Bronchial epithelial cell (primary cell): ENCODE measurements at regions not wholly inside any gene's neighbourhood (a gene's known extent, or its start where the extent isn't known, plus 50 kb on each side); places are given as distances from the start of the nearest gene placed in this dataset.

Experiments used
- DNase-seq: peaks from one replicate; pipeline ENCODE4 v3.0.0-alpha.2; 2010; ENCODE audit warnings: low read depth
- FAIRE-seq: peaks from 2 replicates; lab custom pipeline; 2011; peaks lifted over from hg19 to GRCh38; lab: Jason Lieb, UNC
- H3K27me3 ChIP-seq: 2 replicates; pipeline ENCODE4 v1.5.1; 2011; ENCODE audit warnings: low read length; ENCODE audit not compliant: control insufficient read depth, insufficient read depth
- H3K36me3 ChIP-seq: 2 replicates; pipeline ENCODE4 v1.5.1; 2011; ENCODE audit warnings: low read length; ENCODE audit not compliant: control insufficient read depth, insufficient read depth
- H3K4me3 ChIP-seq: 2 replicates; pipeline ENCODE4 v1.5.1; 2011; ENCODE audit warnings: mild to moderate bottlenecking, low read depth, low read length, control low read depth
- CTCF ChIP-seq: IDR thresholded peaks from 2 replicates; pipeline ENCODE4 v1.5.1; 2011; ENCODE audit warnings: mild to moderate bottlenecking, moderate library complexity, low read length, control low read depth, inconsistent platforms; ENCODE audit not compliant: insufficient read depth, severe bottlenecking

DNA sequence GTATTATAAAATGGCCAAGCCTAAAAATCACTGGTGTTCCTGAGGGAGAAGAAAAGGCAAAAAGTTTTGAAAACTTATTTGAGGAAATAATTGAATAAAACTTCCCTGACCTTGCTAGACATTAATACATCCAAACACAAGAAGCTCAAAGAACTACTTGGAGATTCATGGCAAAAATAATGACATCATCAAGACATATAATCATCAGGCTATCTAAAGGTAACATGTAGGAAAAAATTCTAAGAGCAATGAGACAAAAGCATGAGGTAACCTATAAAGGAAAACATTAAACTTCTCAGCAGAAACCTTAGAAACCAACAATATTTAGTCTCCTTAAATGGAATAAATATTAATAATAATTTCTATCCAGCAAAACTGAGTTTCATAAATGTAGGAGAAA, 887.6 kb downstream of the PCDH19 start:
- no peaks in the 10 kb centered on the region for H3K27me3 ChIP-seq
- DNase-seq (no peak), FAIRE-seq (no peak)
- H3K36me3 ChIP-seq: no peaks in the 10 kb centered on the region
- TF ChIP-seq CTCF: no peak
- no peak overlapping the region for H3K4me3 ChIP-seq

GRCh38 chrX:99507768-99508167, 902.3 kb downstream of the PCDH19 start:
- Histone ChIP-seq H3K36me3 (no peaks in the 10 kb centered on the region), H3K4me3 (no peak overlapping the region), H3K27me3 (no peaks in the 10 kb centered on the region)
- DNase-seq (no peak), FAIRE-seq (no peak)
- TF ChIP-seq CTCF: no peak

- FAIRE-seq (no peak), DNase-seq (no peak)
- Histone ChIP-seq H3K4me3 (no peak overlapping the region), H3K36me3 (no peaks in the 10 kb centered on the region), H3K27me3 (no peaks in the 10 kb centered on the region)
- TF ChIP-seq CTCF: no peak
Observed at GRCh38 chrX:99495453-99495852, 914.6 kb downstream of the PCDH19 start.

DNA sequence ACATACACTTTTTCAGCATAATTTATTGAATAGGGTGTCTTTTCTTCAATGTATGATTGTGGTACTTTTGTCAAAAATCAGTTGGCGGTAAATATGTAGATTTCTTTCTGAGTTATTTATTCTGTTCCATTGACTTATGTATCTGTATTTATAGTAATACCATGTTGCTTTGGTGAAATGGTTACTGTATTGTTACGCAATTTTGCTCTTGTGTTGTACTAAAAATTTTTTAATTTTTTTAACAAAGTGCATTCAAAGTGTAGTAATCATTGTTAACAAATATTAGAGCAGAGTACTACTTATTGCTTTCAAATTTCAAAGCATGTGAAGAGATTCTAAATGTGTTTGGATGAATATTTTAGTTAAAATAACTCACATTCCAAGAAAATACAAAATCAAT, 915.4 kb downstream of the PCDH19 start:
- Histone ChIP-seq H3K4me3 (no peak overlapping the region), H3K36me3 (no peaks in the 10 kb centered on the region), H3K27me3 (no peaks in the 10 kb centered on the region)
- FAIRE-seq (no peak), DNase-seq (no peak)
- no peak for TF ChIP-seq CTCF

DNA sequence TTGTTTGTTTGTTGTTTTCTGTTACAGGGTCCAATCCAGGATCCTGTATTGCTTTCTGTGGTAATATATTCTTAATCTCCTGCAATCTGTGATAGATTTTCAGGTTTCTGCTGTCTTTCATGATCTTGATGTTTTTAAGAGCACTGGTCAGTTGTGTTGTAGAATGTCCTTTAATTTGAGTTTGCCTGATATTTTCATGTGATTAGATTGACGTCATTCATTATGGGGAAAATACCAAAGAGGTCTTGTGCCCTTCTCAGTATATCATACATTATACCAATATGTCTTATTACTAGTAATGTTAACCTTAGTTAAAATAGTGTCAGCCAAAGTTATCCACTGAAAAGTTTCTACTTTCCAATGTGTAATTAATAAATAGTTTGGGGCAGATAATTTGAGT, 929.3 kb downstream of the PCDH19 start:
- H3K36me3 ChIP-seq: no peaks in the 10 kb centered on the region
- H3K27me3 ChIP-seq: no peaks in the 10 kb centered on the region
- FAIRE-seq: no peak
- no peak overlapping the region for H3K4me3 ChIP-seq
- no peak for TF ChIP-seq CTCF
- DNase-seq: no peak

- Histone ChIP-seq H3K36me3 (no peaks in the 10 kb centered on the region), H3K4me3 (no peak overlapping the region), H3K27me3 (no peaks in the 10 kb centered on the region)
- no peak for FAIRE-seq
- no peak for DNase-seq
- no peak for TF ChIP-seq CTCF
Observed at GRCh38 chrX:99469439-99469838, 940.6 kb downstream of the PCDH19 start.
